ENCODE measurements at regions not wholly inside any gene's neighbourhood (a gene's known extent, or its start where the extent isn't known, plus 50 kb on each side); places are given as distances from the start of the nearest gene placed in this dataset.
A peak's percentile ranks its signal among the peaks of the same experiment; 100 is the strongest.
"Not testable (repeated sequence)": the region's sequence is repeated elsewhere in the genome, so short reads cannot be mapped to it uniquely, and the experiment has no call there.

- no peak for DNase-seq
Observed at GRCh38 chr1:238722812-238723211, 663.6 kb upstream of the CHRM3 start.

DNA sequence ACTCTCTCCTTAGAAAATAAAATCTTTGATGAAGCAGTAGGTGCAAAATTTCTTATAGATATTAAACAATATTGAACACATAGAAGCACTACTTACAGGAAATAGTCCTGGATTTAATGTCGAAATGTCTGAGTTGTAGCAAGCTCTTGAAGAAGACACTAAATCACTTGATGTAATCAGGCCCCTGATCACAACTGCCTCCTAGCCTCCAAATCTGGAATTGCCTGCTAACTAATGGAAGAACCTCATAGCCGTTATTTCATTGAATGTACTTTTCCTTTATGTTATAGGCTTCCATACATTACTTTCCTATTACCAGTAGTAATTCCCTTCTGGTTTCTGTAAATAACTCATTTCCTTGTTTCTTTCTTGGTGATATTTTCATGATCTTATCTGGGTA, 675.7 kb upstream of the CHRM3 start:
- no peak for DNase-seq

GRCh38 chr1:238701024-238701423, 685.3 kb upstream of the CHRM3 start:
- no peak for DNase-seq

- DNase-seq = no peak
Observed at GRCh38 chr1:238690415-238690814, 696.0 kb upstream of the CHRM3 start.

GRCh38 chr1:238684576-238684975, 701.8 kb upstream of the CHRM3 start:
- not testable (repeated sequence) for DNase-seq

DNA sequence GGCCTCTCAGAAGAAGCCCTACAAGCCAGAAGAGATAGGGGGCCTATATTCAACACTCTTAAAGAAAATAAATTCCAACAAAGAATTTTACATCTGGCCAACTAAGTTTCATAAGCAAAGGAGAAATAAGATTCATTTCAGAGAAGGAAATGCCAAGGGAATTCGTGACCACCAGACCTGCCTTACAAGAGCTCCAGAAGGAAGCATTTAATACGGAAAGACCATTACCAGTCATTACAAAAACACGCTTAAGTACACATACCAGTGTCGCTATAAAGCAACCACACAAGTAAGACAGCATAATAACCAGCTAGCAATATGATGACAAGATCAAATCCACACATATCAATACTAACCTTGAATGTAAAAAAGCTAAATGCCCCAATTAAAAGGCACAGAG, 704.9 kb upstream of the CHRM3 start:
- DNase-seq = no peak

DNA sequence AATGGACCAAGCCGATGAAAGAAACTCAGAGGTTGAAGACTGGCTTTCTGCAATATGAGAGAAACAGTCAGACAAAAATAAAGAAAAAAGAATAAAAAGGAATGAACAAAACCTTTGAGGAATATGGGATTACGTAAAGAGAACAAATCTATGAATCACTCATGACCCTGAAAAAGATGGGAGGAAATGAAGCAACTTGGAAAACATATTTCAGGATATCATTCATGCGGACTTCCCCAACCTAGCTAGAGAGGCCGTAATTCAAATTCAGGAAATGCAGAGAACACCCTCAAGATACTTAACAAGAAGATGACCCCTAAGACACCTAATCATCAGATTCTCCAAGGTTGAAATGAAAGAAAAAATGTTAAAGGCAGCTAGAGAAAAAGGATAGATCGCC, 705.3 kb upstream of the CHRM3 start:
- DNase-seq = no peak

DNA sequence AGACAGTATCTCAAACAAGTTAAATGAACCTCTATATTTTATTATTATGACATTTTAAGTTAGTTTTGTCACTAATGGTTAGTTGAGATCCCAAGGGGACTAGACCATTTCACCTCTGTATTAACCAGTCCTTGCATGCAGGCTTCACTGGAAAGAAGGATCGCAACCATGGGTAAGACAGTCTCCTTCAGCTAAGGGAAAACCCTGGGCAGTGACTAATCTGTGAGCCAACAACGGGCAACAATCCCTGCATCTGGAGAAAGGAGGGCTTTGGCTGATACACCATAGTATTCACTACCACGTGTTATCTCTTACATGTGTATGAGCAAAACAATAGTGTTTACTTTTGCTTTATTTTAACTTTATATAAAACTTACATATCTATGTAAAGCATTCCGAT, 708.8 kb upstream of the CHRM3 start:
- DNase-seq = no peak

- DNase-seq = no peak
Observed at GRCh38 chr1:238675221-238675620, 711.1 kb upstream of the CHRM3 start.

DNA sequence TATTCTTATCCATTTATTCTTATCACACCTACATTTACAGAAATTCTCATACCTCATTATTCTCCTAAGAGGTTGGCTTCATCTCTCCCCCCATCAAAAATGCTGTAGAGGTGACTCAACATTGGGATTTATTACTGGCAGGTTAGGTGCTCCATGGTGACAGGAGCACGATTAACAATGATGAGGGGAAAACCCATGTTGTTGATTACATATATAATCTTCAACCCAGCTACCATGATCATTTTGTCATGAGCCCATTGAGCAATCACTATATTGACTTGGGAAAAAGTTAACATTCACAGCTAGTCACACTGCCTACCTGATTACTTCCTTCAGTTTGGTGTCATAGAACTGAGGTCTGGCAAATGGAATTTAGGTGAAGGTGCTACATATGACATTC, 712.1 kb upstream of the CHRM3 start:
- no peak for DNase-seq

DNA sequence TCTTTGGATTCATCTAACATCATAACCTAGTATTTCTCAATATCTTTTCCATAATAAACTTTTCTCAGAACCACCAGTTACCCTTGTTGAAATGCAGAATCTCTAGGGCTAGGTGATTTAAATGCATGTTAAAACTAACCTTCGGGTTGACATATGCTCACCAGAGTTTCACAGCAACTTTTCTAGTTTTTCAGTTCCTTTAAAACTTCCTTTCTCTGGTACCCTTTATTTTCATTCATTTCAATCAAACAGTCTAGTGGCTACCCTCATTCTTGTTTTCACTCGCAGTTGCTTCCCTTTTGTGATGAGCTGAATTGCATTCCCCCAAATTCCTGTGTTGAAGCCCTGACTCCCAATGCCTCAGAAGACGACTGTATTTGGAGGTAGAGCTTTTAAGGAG, 712.8 kb upstream of the CHRM3 start:
- no peak for DNase-seq

GRCh38 chr1:238672806-238673205, 713.6 kb upstream of the CHRM3 start:
- DNase-seq = no peak

GRCh38 chr1:238672262-238672661, 714.1 kb upstream of the CHRM3 start:
- DNase-seq = no peak

GRCh38 chr1:238664139-238664538, 722.2 kb upstream of the CHRM3 start:
- no peak for DNase-seq

- no peak for DNase-seq
Observed at GRCh38 chr1:238660849-238661248, 725.5 kb upstream of the CHRM3 start.

DNA sequence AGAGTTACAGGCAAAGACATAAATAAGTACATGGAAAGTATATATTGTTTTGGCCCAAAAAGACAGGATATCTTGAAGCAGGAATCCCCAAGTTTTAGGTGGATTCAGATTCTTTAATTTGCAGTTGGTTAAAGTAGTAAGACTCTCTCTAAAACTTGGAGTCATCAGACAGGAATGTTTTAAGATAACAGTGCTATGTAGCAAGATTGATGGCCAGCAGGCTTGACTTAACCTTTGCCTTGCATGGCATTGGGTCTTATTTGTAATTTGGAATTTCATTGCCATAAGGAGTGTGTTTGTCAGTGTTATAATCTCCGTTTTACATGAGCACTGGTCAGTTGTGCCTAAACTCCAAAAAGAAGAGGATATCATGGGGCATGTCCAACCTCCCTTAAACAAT, 727.6 kb upstream of the CHRM3 start:
- peak in 1 of 2 experiments; percentile 3 for DNase-seq

GRCh38 chr1:238653693-238654321, 732.6 kb upstream of the CHRM3 start:
- DNase-seq = peak in 1 of 2 experiments; percentile 19

- DNase-seq = no peak
Observed at GRCh38 chr1:238652346-238652968, 733.9 kb upstream of the CHRM3 start.

DNA sequence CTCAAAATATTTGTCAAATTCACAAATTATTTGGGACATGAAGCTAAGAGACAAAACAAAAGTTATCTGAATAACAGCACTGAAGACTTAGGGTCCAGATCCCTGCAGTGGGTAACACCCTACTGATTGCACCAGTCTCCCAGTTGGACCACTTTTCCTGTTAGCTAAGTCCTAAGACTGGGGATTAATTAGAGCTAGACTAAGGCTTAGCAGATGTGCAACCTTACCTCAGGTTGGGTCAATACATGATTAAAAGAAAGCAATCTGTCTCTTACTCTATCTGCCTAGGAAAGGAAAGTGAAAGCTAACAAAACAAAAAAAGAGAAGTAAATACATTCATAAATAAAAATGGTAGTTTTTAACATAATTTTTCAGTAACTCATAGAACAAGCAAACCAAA, 737.2 kb upstream of the CHRM3 start:
- no peak for DNase-seq

GRCh38 chr1:238648751-238649150, 737.6 kb upstream of the CHRM3 start:
- DNase-seq = no peak

DNA sequence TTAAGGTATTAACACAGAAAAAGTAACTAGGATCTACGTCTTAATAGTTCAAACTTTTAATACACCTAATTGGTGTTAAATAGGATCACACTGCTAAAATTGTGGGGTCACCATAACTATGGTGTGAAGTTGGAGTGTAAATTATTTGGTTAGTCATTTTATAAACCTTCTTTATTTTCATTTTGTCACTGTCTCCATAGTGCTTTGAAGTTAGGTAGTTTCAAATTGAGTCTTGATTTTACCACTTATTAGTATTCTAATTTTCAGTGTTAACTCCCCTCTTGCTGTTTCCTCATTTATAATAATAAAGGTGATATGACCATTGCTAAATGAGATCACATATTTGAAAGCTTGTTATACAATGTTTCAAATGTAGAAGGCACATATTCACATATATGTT, 738.1 kb upstream of the CHRM3 start:
- DNase-seq = no peak

DNA sequence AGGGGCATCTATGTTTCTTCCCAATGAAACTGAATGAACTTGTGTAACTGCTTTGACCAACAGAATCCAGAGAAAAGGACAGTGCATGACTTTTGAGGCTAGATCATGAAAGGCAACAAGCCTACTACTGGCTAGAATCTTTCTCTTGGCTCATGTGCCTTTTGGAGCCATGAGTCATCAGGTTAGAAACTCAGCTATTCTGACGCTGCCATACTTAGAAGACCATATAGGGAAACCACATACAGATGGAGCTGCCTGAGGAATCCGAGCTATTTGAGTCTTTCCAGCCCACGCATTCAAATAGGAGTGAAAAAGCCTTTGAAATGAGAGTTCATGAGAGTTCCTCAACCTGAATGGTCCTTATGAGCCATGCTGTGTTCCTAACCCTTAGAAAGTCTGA, 738.5 kb upstream of the CHRM3 start:
- DNase-seq = peak in 1 of 2 experiments; percentile 9

DNA sequence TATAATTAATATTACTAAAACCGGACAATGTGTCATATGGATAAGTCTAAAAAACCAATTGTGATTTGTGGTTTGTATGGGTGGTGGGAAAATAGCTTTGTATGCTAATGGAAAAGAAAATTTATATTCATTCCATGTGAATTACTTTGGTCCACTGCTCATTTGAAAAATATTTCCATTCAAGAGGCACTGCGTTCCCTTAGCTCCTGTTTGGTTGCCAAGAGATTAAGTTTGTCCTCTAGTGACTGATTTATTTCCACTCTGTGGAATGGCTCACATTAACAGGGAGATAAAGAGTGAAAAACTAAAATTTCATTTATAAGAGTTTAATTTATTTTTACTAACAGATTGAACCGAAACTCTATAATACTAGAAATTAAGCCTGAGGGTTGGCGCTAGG, 744.1 kb upstream of the CHRM3 start:
- DNase-seq = no peak

- DNase-seq = no peak
Observed at GRCh38 chr1:238639861-238640260, 746.5 kb upstream of the CHRM3 start.

GRCh38 chr1:238628110-238628509, 737.4 kb upstream of the ZP4 start:
- no peak for DNase-seq
